ENCODE measurements at regions not wholly inside any gene's neighbourhood (a gene's known extent, or its start where the extent isn't known, plus 50 kb on each side); places are given as distances from the start of the nearest gene placed in this dataset.

DNA sequence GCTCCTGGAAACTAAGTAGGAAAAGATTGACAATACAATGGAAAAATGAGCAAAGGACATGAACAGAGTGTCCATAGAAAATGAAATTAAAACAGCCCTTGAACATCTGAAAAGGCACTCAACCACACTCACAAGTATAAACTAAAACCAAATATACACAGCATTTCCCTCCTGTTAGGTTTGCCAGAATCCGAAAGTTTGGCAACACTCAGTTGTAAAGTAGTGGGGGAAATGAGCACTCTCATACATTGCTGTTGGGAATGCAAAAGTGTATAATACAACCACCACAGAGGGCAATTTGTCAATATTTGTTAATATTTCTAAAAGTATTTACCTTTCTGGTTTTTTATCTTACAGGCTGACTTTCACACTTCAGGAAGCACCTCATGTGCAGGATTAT is 84.2 kb upstream of the TMEM164 start:
- TF ChIP-seq, protein P1, sequence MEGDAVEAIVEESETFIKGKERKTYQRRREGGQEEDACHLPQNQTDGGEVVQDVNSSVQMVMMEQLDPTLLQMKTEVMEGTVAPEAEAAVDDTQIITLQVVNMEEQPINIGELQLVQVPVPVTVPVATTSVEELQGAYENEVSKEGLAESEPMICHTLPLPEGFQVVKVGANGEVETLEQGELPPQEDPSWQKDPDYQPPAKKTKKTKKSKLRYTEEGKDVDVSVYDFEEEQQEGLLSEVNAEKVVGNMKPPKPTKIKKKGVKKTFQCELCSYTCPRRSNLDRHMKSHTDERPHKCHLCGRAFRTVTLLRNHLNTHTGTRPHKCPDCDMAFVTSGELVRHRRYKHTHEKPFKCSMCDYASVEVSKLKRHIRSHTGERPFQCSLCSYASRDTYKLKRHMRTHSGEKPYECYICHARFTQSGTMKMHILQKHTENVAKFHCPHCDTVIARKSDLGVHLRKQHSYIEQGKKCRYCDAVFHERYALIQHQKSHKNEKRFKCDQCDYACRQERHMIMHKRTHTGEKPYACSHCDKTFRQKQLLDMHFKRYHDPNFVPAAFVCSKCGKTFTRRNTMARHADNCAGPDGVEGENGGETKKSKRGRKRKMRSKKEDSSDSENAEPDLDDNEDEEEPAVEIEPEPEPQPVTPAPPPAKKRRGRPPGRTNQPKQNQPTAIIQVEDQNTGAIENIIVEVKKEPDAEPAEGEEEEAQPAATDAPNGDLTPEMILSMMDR (IDR thresholded peaks at IDR 0.05): no peak
- TF ChIP-seq POLR2A (IDR thresholded peaks at IDR 0.05): no peak
